IMR-90 (cell line): ENCODE measurements at regions not wholly inside any gene's neighbourhood (a gene's known extent, or its start where the extent isn't known, plus 50 kb on each side); places are given as distances from the start of the nearest gene placed in this dataset.

Experiments
- ATAC-seq: fragments of 200-7000 bp; cut with Tn5 transposase; 2 replicates; pipeline ENCODE4 v1.9.1; 2020; ENCODE audit warnings: low read depth, mild to moderate bottlenecking, moderate library complexity
- BruUV-seq: library from RNA; stranded (reverse); fragments of 400-500 nt; replicated peaks from 2 replicates; lab custom pipeline; 2021; lab: Mats Ljungman, UMichigan
- CTCF ChIA-PET: fragments of 300-600 bp; formaldehyde crosslinking; extraction: SDS; loops from one replicate; lab custom pipeline; 2021; ENCODE audit warnings: antibody characterized with exemption; lab: Yijun Ruan, JAX
- POLR2A ChIA-PET: fragments of 300-600 bp; sonication (Branson Sonifier 250); formaldehyde crosslinking; loops from one replicate; lab custom pipeline; 2022; ENCODE audit warnings: antibody characterized with exemption; ENCODE audit not compliant: unreplicated experiment; lab: Charles Lee
- DNase-seq: peaks from one replicate; pipeline ENCODE4 v3.0.0; 2013
- H2AFZ ChIP-seq: replicated peaks from 2 replicates; pipeline ENCODE3; 2013; ENCODE audit warnings: low read length, mild to moderate bottlenecking; ENCODE audit not compliant: poor library complexity
- H2AK5ac ChIP-seq: 2 replicates; pipeline ENCODE4 v1.6.1; 2013; ENCODE audit warnings: low read depth, low read length, inconsistent platforms
- H2AK9ac ChIP-seq: replicated peaks from 2 replicates; pipeline ENCODE3; 2013; ENCODE audit warnings: mild to moderate bottlenecking, low read depth, low read length, moderate library complexity; ENCODE audit not compliant: poor library complexity
- H2BK120ac ChIP-seq: 2 replicates; pipeline ENCODE4 v1.6.1; 2013; ENCODE audit warnings: low read depth, low read length, inconsistent platforms
- H2BK15ac ChIP-seq: 3 replicates; pipeline ENCODE4 v1.6.1; 2013; ENCODE audit warnings: low read depth, low read length, inconsistent platforms
- H2BK20ac ChIP-seq: 2 replicates; pipeline ENCODE4 v1.6.1; 2013; ENCODE audit warnings: low read depth, mild to moderate bottlenecking, inconsistent platforms, low read length, moderate library complexity
- H2BK5ac ChIP-seq: 2 replicates; pipeline ENCODE4 v1.6.1; 2013; ENCODE audit warnings: mild to moderate bottlenecking, low read depth, low read length, inconsistent platforms; ENCODE audit not compliant: poor library complexity, severe bottlenecking
- H3K14ac ChIP-seq: replicated peaks from 2 replicates; pipeline ENCODE4 v1.6.1; 2013; ENCODE audit warnings: low read depth, low read length, inconsistent platforms
- H3K18ac ChIP-seq: 2 replicates; pipeline ENCODE4 v1.6.1; 2013; ENCODE audit warnings: low read depth, low read length, control low read depth
- H3K23ac ChIP-seq: 2 replicates; pipeline ENCODE4 v1.6.1; 2013; ENCODE audit warnings: low read depth, low read length, inconsistent platforms
- H3K27ac ChIP-seq: 2 replicates; pipeline ENCODE4 v1.5.1; 2013; ENCODE audit warnings: mild to moderate bottlenecking, control low read depth, low read length; ENCODE audit not compliant: insufficient read depth
- H3K27me3 ChIP-seq: 2 replicates; pipeline ENCODE4 v1.6.1; 2013; ENCODE audit warnings: low read length; ENCODE audit not compliant: control insufficient read depth, insufficient read depth
- H3K36me3 ChIP-seq: 2 replicates; pipeline ENCODE4 v1.6.1; 2013; ENCODE audit warnings: low read length, mixed read lengths; ENCODE audit not compliant: control insufficient read depth, insufficient read depth
- H3K4ac ChIP-seq: 2 replicates; pipeline ENCODE4 v1.6.1; 2013; ENCODE audit warnings: low read depth, low read length, inconsistent platforms
- H3K4me1 ChIP-seq: 2 replicates; pipeline ENCODE4 v1.6.1; 2013; ENCODE audit warnings: low read length, mixed read lengths; ENCODE audit not compliant: control insufficient read depth, insufficient read depth
- H3K4me2 ChIP-seq: 2 replicates; pipeline ENCODE4 v1.6.1; 2013; ENCODE audit warnings: low read depth, mild to moderate bottlenecking, control low read depth, low read length, moderate library complexity
- H3K4me3 ChIP-seq: 2 replicates; pipeline ENCODE4 v1.5.1; 2013; ENCODE audit warnings: low read depth, mild to moderate bottlenecking, control low read depth, low read length, moderate library complexity; ENCODE audit not compliant: insufficient read depth
- H3K56ac ChIP-seq: 2 replicates; pipeline ENCODE4 v1.6.1; 2013; ENCODE audit warnings: low read length, inconsistent platforms; ENCODE audit not compliant: insufficient read depth; ENCODE audit errors: extremely low read depth
- H3K79me1 ChIP-seq, 2 experiments: 2 replicates each; pipeline ENCODE4 v1.6.1; 2013; ENCODE audit warnings: low read length in 2 of 2, inconsistent platforms in 1 of 2, low read depth in 1 of 2
- H3K9ac ChIP-seq: 2 replicates; pipeline ENCODE4 v1.6.1; 2013; ENCODE audit warnings: low read depth, low read length, control low read depth
- H3K9me1 ChIP-seq: 2 replicates; pipeline ENCODE4 v1.6.1; 2013; ENCODE audit warnings: low read length, inconsistent platforms; ENCODE audit not compliant: insufficient read depth
- H3K9me3 ChIP-seq: 2 replicates; pipeline ENCODE4 v1.6.1; 2013; ENCODE audit warnings: low read length; ENCODE audit not compliant: control insufficient read depth, insufficient read depth
- H4K20me1 ChIP-seq: 2 replicates; pipeline ENCODE4 v1.6.1; 2013; ENCODE audit warnings: low read length, inconsistent platforms; ENCODE audit not compliant: insufficient read depth
- H4K5ac ChIP-seq: 2 replicates; pipeline ENCODE4 v1.6.1; 2013; ENCODE audit warnings: mild to moderate bottlenecking, low read depth, low read length, control low read depth
- H4K8ac ChIP-seq, 2 experiments: 2 replicates each; pipeline ENCODE4 v1.6.1; 2013; ENCODE audit warnings: low read depth in 2 of 2, low read length in 2 of 2, control low read depth in 1 of 2, inconsistent platforms in 1 of 2
- H4K91ac ChIP-seq: 2 replicates; pipeline ENCODE4 v1.6.1; 2013; ENCODE audit warnings: low read depth, low read length, inconsistent platforms; ENCODE audit not compliant: insufficient read depth
- BHLHE40 ChIP-seq: fragments of 150-350 bp; IDR thresholded peaks from 2 replicates; pipeline ENCODE4 v1.6.1; 2016; ENCODE audit warnings: mild to moderate bottlenecking, low read depth, low read length
- CEBPB ChIP-seq: IDR thresholded peaks from 2 replicates; pipeline ENCODE4 v1.6.1; 2012; ENCODE audit warnings: low read depth, low read length, improper control_type of control experiment
- CHD1 ChIP-seq: IDR thresholded peaks from 2 replicates; pipeline ENCODE4 v1.6.1; 2012; ENCODE audit warnings: low read depth, low read length, improper control_type of control experiment
- FOS ChIP-seq: fragments of 150-350 bp; IDR thresholded peaks from 2 replicates; pipeline ENCODE4 v1.6.1; 2016; ENCODE audit warnings: low read depth, low read length
- MAFK ChIP-seq: IDR thresholded peaks from 2 replicates; pipeline ENCODE4 v1.6.1; 2012; ENCODE audit warnings: low read depth, low read length, improper control_type of control experiment
- MAZ ChIP-seq: IDR thresholded peaks from 2 replicates; pipeline ENCODE4 v1.6.1; 2012; ENCODE audit warnings: low read depth, mild to moderate bottlenecking, low read length, improper control_type of control experiment, moderate library complexity, borderline replicate concordance
- MXI1 ChIP-seq: IDR thresholded peaks from 2 replicates; pipeline ENCODE4 v1.6.1; 2012; ENCODE audit warnings: low read depth, mild to moderate bottlenecking, low read length, moderate library complexity, borderline replicate concordance
- NFE2L2 ChIP-seq: fragments of 150-350 bp; IDR thresholded peaks from 2 replicates; pipeline ENCODE4 v1.6.1; 2016; ENCODE audit warnings: low read depth, mild to moderate bottlenecking, low read length
- POLR2A ChIP-seq: IDR thresholded peaks from 2 replicates; pipeline ENCODE4 v1.6.1; 2012; ENCODE audit warnings: mild to moderate bottlenecking, low read depth, low read length
- RAD21 ChIP-seq: IDR thresholded peaks from 2 replicates; pipeline ENCODE4 v1.6.1; 2012; ENCODE audit warnings: low read length, improper control_type of control experiment
- RCOR1 ChIP-seq: IDR thresholded peaks from 2 replicates; pipeline ENCODE4 v1.6.1; 2012; ENCODE audit warnings: mild to moderate bottlenecking, low read length, improper control_type of control experiment; ENCODE audit not compliant: insufficient replicate concordance
- RFX5 ChIP-seq: IDR thresholded peaks from 2 replicates; pipeline ENCODE4 v1.8.0; 2012; ENCODE audit warnings: low read depth, mild to moderate bottlenecking, low read length, moderate library complexity
- SMC3 ChIP-seq: fragments of 150-350 bp; IDR thresholded peaks from 2 replicates; pipeline ENCODE4 v1.6.1; 2016; ENCODE audit warnings: low read depth, mild to moderate bottlenecking, antibody characterized with exemption, low read length, moderate library complexity
- dilution Hi-C: fragments of 300-500 bp; cut with HindIII; formaldehyde crosslinking; loops from one replicate; pipeline ENCODE4 v1.14.3; 2018; ENCODE audit warnings: low sequenced_read_pairs; ENCODE audit not compliant: unreplicated experiment
- in situ Hi-C: fragments of 300-500 bp; cut with MboI; formaldehyde crosslinking; loops from 3 replicates; pipeline ENCODE4 v1.14.3; 2019; ENCODE audit warnings: low sequenced_read_pairs, inconsistent platforms, mixed read lengths
- intact Hi-C: fragments of 100-400 bp; cut with micrococcal nuclease; formaldehyde crosslinking; loops from 2 replicates; pipeline ENCODE4 v1.10.0; 2022
- TF ChIP-seq, protein P1 (sequence below): conservative IDR thresholded peaks from 2 replicates; pipeline ENCODE4 v1.5.1; 2012; ENCODE audit warnings: mild to moderate bottlenecking, low read depth, low read length, improper control_type of control experiment
- TF ChIP-seq, protein P2 (sequence below): fragments of 150-350 bp; IDR thresholded peaks from 2 replicates; pipeline ENCODE4 v1.6.1; 2016; ENCODE audit warnings: low read depth, mild to moderate bottlenecking, low read length, moderate library complexity, borderline replicate concordance
- TF ChIP-seq, protein P3 (sequence below): fragments of 150-350 bp; IDR thresholded peaks from 2 replicates; pipeline ENCODE4 v1.6.1; 2017; ENCODE audit warnings: mild to moderate bottlenecking, antibody characterized with exemption, low read length, low read depth

DNA sequence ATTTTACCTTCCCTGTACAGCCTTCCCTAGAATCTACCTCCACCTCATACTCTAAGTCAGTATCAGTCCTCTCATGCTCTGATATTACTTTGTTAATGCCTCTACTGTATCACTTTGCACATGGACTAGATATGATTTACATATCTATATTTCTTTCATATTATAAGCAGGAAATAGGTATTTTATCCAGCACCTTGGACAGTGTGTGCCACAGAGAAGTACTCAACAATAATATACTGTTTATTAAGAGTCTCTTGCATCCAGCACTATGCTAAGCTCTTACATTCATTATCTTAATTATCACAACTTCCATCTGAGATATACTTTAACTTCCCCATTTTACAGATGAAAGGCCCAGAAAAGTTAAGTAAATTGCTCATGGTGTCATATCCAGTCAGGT, 247.9 kb upstream of the DAB1 start:
- no peak overlapping the region for H2AK5ac ChIP-seq
- POLR2A ChIA-PET = no interaction called here
- H3K9me3 ChIP-seq = no peaks in the 10 kb centered on the region
- no peak for TF ChIP-seq MAZ
- no peak for TF ChIP-seq FOS
- TF ChIP-seq CEBPB = no peak
- TF ChIP-seq MXI1 = no peak
- TF ChIP-seq, protein P1, sequence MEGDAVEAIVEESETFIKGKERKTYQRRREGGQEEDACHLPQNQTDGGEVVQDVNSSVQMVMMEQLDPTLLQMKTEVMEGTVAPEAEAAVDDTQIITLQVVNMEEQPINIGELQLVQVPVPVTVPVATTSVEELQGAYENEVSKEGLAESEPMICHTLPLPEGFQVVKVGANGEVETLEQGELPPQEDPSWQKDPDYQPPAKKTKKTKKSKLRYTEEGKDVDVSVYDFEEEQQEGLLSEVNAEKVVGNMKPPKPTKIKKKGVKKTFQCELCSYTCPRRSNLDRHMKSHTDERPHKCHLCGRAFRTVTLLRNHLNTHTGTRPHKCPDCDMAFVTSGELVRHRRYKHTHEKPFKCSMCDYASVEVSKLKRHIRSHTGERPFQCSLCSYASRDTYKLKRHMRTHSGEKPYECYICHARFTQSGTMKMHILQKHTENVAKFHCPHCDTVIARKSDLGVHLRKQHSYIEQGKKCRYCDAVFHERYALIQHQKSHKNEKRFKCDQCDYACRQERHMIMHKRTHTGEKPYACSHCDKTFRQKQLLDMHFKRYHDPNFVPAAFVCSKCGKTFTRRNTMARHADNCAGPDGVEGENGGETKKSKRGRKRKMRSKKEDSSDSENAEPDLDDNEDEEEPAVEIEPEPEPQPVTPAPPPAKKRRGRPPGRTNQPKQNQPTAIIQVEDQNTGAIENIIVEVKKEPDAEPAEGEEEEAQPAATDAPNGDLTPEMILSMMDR = no peak
- TF ChIP-seq RFX5 = no peak
- TF ChIP-seq MAFK = no peak
- TF ChIP-seq RAD21 = no peak
- TF ChIP-seq, protein P2, sequence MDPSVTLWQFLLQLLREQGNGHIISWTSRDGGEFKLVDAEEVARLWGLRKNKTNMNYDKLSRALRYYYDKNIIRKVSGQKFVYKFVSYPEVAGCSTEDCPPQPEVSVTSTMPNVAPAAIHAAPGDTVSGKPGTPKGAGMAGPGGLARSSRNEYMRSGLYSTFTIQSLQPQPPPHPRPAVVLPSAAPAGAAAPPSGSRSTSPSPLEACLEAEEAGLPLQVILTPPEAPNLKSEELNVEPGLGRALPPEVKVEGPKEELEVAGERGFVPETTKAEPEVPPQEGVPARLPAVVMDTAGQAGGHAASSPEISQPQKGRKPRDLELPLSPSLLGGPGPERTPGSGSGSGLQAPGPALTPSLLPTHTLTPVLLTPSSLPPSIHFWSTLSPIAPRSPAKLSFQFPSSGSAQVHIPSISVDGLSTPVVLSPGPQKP = no peak
- TF ChIP-seq BHLHE40 = no peak
- no peak for TF ChIP-seq SMC3
- TF ChIP-seq, protein P3, sequence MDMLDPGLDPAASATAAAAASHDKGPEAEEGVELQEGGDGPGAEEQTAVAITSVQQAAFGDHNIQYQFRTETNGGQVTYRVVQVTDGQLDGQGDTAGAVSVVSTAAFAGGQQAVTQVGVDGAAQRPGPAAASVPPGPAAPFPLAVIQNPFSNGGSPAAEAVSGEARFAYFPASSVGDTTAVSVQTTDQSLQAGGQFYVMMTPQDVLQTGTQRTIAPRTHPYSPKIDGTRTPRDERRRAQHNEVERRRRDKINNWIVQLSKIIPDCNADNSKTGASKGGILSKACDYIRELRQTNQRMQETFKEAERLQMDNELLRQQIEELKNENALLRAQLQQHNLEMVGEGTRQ = no peak
- TF ChIP-seq CHD1 = no peak
- TF ChIP-seq RCOR1 = no peak
- TF ChIP-seq NFE2L2 = no peak
- TF ChIP-seq POLR2A = no peak
- no peaks in the 10 kb centered on the region for H3K79me1 ChIP-seq
- BruUV-seq = no TSS peak
- dilution Hi-C loops = no loop called here
- H3K4me1 ChIP-seq = no peaks in the 10 kb centered on the region
- no peak overlapping the region for H3K14ac ChIP-seq
- H4K8ac ChIP-seq = no peak overlapping the region
- DNase-seq (no peak), ATAC-seq (no peak)
- in situ Hi-C loops = no loop called here
- H3K9me1 ChIP-seq = no peaks in the 10 kb centered on the region
- no peak overlapping the region for H3K56ac ChIP-seq
- H2BK5ac ChIP-seq = no peak overlapping the region
- H3K23ac ChIP-seq = no peak overlapping the region
- H3K4me2 ChIP-seq = no peak overlapping the region
- intact Hi-C loops = no loop called here
- no peak overlapping the region for H2BK120ac ChIP-seq
- no peaks in the 10 kb centered on the region for H3K36me3 ChIP-seq
- H4K91ac ChIP-seq = no peak overlapping the region
- no peak overlapping the region for H2AK9ac ChIP-seq
- H4K5ac ChIP-seq = no peak overlapping the region
- H2BK20ac ChIP-seq = no peak overlapping the region
- H3K18ac ChIP-seq = no peak overlapping the region
- no peak overlapping the region for H2BK15ac ChIP-seq
- no peaks in the 10 kb centered on the region for H4K20me1 ChIP-seq
- H3K27me3 ChIP-seq = no peaks in the 10 kb centered on the region
- no peak overlapping the region for H3K4me3 ChIP-seq
- no peak overlapping the region for H3K27ac ChIP-seq
- H3K9ac ChIP-seq = no peak overlapping the region
- CTCF ChIA-PET = no interaction called here
- H2AFZ ChIP-seq = no peak overlapping the region
- H3K4ac ChIP-seq = no peak overlapping the region
